NCI-H1105 (cell line): ENCODE measurements at regions not wholly inside any gene's neighbourhood (a gene's known extent, or its start where the extent isn't known, plus 50 kb on each side); places are given as distances from the start of the nearest gene placed in this dataset.
A peak's percentile ranks its signal among the peaks of the same experiment; 100 is the strongest.
"Not testable (repeated sequence)": the region's sequence is repeated elsewhere in the genome, so short reads cannot be mapped to it uniquely, and the experiment has no call there.

Source experiments
- DNase-seq: peaks from one replicate; lab custom pipeline; 2025; lab: John Stamatoyannopoulos, UW

DNA sequence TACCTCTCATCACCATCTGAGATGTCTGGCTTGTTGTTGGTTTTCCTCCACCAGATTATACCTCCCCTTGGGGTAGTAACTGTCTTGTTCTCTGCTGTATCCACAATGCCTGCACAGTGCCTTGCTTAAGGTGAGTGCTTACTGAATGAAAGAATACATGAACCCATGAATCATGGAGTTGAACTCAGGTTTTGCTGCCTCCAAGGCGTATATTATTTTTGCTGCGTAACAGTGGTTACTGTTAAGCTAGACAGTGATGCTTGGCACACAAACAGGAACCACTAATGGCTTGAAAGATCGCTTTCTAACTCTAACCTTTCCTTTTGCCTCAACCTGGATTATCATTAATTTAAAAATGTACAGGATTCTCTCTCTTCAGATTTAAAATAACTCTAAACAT is 695.8 kb downstream of the TOX3 start:
- DNase-seq: no peak

DNA sequence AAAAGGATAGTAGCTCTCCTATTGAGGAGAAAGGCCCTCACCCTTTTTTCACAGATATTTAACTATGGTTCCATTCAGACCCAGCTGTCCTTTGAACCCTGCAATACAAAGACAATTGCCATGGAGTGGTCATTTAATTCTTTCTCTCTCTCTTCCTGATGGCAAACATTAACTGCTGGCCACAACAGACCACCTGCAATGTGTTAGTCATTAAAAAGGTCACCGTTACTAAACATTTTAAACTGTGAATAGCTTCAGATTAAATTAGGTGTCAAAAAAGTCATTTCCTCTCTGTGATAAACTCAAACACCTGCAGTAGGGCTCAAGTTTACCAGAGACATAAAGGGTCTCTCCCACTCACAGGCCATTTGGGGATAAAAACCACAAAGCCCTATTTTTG is 697.2 kb downstream of the TOX3 start:
- no peak for DNase-seq

DNA sequence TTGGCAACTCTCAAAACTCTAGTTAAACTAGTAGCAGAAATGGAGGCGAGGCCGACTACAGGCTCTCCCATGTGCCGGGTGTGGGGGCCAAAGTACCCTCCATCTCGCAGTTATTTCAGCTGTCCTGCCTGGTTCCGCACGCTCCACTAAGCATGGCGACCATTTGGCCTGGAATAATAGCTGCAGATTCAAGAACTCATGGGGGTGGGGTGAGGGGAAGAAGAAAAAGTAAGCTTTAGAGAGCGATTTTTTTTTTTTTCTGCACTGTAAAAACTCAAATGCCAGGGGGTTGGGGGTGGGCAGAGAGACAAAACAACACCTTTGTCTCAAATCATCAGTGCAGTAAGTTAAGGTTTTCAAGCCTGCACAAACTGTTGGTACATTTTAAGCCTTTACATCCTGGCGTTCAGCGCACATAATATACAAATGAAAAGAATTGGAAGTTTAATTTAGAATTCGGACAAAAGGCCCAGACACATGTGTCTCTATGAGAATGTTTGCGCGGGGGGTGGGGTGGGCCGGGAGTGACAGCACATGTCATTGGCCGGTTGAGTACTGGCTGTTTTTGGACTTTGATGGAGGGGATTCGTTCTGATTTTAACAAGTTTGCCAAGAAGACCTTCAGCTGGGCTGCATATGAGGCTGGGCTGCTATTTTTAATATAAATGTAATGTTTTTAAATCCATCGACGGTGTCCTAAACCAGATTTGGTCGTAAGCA is 694.7 kb upstream of the SALL1 start:
- no peak for DNase-seq

DNA sequence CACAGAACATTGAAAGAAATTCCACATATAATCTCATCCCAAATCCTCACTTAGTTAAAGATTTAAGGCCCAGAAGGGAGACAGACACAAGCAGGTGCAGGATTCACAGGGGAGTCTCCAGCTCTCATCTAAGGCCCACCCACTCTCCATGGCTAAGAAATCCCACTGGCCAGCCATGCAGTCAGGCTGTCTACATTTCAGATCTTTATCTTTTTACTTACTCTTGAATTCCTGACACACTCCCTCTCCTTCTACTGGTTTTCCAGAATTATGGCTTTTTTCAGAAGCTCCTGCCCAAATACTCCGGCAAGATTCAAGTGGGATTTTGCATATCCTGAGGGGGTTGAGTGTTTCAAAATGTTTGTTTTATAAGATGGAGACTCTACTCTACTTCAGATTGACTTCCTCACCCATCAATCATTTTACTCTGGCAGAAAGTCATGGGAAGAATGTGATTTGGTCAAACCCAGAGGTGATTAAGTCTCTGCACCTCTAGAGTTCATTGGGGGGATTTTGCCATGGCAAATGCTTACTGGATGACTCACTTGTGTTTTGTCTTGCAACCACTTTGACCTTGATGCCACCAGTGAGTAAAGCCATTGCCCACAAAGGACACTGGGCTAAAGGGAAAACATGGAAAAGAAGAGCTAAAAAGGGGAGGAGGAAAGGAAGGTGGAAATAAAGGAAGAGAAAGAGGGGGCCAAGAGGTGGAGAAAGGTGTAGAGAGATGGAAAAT is 688.8 kb upstream of the SALL1 start:
- DNase-seq: peak; percentile 22

DNA sequence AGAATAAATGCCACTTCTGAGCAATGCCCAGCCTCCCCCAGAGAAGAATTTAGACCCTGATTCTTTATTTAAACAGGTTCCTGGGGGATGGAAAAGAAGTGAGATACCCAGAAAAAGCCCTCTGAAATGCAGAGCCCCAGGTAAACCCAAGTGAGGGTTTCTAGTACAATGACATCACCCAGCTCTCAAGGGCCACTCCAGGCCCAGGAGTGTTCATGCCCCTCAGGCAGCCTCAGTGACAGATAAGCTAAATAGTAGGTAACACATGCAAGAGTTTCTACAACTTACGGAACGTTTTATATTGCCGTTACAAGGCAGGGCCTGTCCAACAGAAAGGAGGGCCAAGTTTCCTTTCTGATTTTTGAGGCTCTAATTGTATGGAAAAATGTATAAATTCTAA is 683.7 kb upstream of the SALL1 start:
- DNase-seq: no peak

DNA sequence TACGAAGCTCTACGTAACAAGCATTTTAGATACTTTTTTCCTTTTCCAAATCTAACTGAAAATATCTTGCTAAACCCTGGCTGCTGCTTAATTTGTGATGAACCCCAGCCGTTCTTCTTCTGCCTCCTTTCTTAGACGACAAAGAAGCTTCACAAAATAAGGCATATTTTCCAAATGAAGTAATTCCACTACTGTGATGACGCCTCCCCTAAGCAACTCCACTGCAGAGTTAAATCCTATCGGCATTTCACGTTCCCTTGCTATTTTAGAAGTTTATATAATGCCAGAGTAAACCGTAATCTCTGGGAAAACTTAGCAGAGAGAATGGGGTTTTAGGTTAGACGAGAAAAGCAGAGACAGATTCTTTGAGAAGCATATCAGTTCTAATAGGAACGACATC is 683.1 kb upstream of the SALL1 start:
- no peak for DNase-seq

DNA sequence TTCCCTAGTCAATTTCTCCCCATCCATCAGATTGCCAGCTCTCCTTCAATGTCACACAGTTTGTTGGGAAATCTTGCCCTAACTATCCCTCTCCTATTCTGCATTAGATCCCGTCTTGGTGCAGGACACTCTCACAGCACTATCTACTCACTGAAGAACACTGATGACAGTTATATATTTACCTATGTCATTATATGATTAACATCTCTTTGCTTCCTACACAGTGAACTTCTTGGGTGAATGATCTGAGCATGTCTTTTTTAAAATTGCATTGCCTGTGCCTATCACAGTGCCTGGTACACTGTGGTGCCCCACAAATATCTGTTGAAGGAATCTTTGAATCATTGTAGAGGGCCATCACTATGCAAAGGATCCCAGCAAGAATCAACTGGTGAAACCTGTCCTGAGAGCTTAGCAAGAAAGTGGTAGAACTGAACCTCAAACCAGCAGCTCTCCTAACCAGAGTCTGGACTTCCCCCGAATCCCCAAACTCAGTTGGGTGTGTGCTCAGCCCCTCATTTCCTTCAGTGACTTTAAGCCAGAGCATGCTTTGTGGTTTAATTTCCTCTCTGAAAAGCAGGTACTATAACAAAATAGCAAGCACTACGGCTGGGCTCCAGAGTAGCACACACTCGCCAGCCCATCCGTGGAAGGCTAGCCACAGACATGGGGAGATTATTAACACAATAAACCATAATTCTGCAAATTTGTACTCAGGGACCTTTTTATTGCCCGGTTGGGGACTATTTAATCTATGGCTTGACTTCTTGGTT is 680.7 kb upstream of the SALL1 start:
- no peak for DNase-seq

DNA sequence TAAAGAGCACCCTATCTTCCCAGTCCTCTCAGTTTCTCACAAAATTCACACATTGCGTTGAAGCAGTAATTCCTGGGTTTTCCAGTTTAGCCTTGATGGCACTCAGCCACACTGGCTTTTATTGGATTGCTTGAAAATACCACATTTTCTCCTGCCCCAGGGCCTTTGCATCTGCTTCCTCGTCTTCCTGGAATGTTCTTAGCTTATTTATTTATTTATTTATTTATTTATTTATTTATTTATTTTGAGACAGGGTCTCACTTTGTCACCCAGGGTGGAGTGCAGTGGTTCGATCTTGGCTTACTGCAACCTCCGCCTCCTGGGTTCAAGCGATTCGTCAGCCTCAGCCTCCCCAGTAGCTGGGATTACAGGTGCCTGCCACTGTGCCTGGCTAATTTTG is 680.0 kb upstream of the SALL1 start:
- not testable (repeated sequence) for DNase-seq

DNA sequence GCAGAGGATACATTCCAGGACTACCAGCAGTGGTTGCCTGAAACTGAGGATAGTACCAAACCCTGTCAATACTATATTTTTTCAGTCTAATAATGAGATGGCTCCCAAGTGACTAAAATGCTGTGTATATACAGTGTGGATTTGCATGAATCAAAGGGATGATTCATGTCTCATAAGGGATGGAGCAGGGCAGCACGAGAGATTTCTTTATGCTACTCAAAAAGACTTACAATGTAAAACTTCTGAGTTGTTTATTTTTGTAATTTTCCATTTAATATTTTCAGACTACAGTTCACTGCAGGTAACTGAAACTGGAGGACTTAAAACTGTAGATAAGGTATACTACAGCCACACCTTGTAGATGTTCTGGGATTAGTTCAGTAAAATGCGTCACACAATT is 674.7 kb upstream of the SALL1 start:
- no peak for DNase-seq

DNA sequence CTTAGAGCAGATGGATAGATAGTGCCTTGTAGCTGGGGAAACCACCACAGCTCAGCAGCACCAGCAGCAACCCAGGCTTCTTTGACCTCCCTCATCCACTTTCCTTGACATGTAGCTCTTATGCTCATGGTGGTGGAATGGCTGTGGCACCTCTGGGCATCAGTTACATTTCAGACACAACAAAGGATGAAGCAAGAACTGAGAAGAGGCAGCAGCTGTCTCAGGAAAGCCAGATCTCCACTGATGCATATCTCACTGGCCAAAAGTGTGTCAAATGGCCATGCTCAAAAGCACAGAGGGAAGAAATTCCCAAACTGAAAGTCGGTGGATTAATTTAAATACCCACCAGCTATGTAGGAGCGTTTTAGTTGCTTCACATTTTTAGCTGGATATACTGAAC is 671.4 kb upstream of the SALL1 start:
- no peak for DNase-seq

DNA sequence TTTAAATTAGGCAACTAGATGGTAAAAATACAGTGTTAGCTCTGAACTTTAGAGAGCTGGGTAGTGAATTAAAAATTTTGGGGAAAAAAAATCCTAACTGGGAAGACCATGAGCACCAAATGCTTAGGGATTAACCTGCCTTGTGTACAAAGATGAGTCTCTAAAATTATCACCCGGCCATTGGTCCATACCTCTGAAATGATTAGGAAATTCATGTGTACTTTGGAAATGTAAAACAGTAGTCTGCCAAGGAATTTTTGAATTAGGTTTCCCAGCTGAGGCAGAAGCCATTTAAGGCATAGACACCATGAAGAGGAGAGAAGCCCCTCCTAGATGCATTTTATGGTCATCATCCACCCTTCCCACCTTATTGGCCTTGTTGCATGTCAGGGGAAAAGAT is 670.5 kb upstream of the SALL1 start:
- no peak for DNase-seq

DNA sequence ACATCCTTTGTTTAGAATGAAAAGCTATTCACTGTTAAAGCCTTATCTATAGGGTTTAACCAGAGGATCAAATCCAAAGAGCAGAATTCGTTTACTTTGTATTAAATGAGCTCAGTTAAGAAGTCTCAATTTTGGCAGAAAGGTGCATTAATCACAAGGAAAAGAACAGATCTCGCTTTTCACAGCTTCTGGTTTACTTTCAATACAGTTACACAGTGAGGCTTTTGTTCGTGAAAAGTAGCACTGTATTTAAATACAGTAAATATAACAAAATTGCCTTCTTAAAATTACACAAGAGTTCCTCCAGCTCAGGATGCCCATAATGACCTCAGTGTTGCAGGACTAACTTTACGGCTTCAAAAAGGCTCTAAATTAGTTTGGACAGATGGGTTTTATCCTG is 669.1 kb upstream of the SALL1 start:
- no peak for DNase-seq

DNA sequence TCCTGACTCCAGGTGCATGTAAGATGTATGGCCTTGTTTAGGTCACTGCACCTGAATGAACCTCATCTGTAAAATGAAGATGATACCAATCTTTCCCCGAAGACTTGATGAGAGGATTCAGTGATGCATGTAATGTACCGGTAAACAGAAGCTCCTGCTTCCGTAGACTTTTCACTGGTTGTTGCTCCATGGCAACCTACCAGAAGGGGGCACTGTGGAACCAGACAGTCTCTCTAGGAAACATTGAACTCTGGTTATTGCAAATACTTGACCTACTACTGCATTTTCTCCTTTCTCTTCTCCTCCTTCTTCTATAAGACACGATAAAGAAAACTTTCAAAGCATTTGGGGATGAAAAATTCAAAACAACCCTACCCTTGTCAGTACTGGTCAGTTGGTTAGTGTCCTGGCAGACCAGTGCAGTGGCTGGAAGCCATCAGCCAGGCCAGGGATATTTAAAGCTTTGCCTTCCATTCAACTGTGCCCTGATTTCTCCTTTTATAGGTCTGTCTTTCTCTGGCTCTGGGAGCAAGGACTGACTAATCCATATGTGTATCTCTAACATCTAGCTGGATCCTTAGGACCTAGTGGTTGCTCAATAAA is 667.4 kb upstream of the SALL1 start:
- peak; percentile 26 for DNase-seq

DNA sequence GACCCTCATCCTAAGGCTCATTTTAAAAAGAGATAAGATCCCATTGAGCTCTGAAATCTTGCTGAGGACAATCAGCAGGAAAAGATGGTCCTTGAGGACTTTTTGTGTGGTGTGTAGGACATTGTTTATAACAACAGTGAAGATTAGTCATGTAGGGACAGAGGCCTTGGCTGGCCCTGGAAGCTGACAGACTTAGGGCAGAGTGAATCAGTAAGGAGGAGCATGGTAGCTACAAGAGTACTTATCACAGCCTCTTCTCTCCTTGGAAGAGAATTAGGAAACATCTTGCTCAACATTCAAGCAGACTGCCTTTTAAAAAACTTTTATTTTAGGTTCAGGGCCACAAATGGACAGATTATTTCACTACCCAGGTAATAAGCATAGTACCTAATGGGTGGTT is 665.9 kb upstream of the SALL1 start:
- no peak for DNase-seq

DNA sequence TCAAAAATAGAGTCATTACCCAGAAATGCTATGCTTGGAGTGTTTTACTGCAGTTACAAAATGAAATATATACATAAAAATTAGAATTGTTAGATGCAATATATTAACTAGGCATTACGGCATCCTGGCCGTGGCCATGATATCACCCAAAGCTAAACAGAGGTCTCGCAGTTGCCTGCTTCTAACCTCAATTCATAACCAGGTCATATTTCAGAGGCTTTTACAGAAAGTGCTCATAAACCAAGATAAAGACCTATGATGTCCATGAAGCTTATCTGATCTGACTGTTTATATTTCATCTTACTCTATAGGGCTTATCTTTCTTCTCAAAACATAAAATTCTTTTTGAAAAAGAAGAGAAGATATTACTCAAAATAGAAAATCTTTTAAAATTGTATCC is 664.5 kb upstream of the SALL1 start:
- DNase-seq: no peak

DNA sequence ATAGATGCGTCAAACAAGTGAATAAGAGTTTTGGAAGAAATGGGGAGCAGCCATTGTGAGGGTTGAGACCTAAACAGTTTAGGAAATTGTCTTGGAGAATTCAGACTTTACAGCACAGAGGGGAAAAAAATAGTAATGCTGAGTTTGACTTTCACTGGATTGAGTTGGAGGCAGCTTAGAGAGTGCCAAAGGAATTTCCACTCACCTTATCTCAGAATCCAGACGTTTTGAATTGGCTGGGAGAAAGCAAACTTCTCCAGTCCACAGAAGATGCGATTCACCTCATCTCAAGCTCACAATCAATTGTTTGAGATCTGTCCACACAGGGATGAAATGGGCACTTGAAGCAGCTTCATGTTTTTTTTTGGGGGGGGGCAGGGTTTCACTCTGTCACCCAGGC is 663.5 kb upstream of the SALL1 start:
- DNase-seq: no peak

DNA sequence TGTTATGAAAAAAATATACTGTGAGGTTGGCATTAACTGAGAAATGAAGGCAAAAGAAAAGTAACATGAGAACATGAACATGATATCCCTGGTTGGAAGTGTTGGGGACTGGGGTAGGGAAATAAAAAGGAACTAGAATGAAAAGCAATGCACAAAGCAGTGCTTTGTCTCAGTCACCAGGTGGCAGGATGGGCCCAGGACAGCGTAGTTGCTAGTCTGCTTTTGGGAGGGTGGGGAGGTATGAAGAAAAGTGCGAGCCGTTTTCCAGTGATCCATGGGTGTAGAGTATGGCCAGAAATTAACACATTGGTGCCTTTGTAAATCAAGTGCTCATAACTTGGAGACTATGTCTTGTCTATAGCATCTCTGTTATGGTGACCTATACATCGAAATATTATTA is 662.5 kb upstream of the SALL1 start:
- no peak for DNase-seq

DNA sequence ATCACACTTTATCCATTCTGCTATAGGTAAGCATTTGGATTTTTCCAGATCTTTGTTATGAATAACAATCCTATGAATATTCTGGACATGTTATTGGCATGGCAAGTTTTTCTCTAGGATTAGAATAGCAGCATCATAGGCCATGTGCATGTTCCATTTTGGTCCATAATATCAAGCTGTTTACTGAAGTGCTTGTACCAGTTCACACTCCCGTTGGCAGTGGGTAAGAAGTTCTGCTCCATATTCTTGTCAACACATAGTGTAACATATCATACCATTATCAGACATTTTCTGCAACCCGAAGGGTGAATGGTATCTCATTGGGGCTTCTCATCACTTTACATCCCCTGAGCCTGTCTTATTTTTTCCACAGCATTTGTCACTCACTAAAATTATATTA is 661.9 kb upstream of the SALL1 start:
- DNase-seq: no peak

DNA sequence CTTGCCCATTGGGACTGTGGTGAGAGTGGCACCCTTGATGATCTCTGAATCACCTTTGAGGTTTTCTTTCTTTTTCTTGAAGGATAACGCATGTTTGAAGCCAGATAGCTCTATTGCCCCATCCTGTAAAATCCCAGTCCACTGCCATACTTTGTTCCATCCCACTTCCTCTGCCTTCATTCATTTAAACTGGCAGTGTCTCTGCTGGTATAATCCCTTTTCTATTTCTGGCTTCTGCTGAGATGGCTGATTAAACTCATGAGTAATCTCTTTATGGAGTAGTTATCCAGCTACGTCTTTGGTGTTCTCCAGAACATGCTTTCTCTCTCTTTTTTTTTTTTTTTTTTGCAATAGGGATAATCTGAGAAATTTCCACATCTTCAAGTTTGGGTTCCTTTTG is 656.5 kb upstream of the SALL1 start:
- DNase-seq: no peak

DNA sequence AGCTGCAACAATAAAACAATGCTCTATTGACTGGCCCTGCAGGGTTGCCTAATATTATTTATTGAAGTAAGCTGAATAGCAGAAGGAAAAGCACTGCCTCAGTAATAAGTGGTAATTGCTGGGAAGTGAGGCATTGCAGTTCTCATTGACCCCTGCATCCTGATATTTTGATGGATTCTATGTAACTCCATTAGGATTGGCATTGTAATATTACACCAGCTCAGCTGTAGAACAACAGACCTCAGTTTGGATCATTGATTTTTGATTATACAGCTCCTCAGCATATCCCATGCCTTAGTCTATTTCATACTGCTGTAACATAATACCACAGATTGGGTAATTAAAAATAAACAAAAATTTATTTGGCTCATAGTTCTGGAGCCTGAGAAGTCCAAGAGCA is 650.6 kb upstream of the SALL1 start:
- DNase-seq: peak; percentile 8

DNA sequence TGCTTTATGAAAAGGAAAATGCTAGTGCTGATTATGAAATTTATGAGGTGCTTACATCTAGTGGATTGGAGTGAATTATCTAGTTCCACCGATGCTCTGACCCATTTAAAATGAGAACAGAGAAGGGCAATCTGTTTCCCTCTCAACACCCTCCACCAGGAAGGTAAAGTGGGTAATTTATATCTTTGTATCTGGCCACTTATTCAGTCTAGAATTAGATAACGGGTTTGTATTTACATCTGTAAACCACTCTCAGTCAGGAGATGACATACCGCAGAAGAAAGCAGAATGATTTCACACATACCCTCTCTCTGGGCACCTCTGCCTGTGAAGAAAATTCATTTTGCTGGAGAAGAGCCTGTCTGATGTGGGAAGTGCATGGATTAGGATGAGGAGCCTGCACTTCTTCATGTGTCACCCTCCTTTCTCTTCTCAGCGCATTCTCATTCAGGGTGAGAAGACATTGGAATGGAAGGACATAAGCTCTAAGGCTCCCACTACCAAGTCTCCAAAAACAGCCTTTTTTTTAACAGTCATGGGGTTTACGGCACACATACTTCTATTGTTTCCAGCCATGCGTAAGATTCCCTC is 646.7 kb upstream of the SALL1 start:
- no peak for DNase-seq

DNA sequence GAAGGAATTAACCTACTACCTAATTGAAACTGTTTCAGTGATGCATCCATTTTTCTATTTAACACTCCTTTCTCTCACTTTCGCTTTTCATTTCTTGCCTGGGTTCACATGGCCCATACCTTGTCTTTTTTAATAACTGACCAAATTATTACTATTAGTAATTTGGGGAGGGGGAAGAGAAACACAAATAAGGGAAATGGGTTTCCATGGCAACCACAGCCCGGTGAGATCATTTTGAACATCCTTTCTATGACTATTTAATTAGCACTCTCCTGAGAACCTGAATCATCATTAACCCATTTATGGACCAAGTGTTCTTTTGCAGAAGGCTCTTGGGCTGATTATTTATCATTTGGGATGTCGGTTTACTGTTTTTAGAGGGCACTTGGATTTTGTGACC is 628.2 kb upstream of the SALL1 start:
- DNase-seq: no peak
